OCI-LY1 (cell line): ENCODE measurements at regions not wholly inside any gene's neighbourhood (a gene's known extent, or its start where the extent isn't known, plus 50 kb on each side); places are given as distances from the start of the nearest gene placed in this dataset.

ENCODE experiments used
- EZH2 ChIP-seq: fragments of 200-600 bp; sonication (generic), shearing (Covaris generic); IDR thresholded peaks from 2 replicates; pipeline ENCODE4 v1.8.0; 2017; ENCODE audit warnings: borderline replicate concordance, mixed run types, mild to moderate bottlenecking, antibody characterized with exemption, low read length, moderate library complexity, mixed read lengths
- TF ChIP-seq, protein P1 (sequence below): fragments of 200-600 bp; sonication (generic), shearing (Covaris generic); IDR thresholded peaks from 2 replicates; pipeline ENCODE4 v1.5.1; 2017; ENCODE audit warnings: mild to moderate bottlenecking, antibody characterized with exemption, low read length, moderate library complexity, mixed read lengths

DNA sequence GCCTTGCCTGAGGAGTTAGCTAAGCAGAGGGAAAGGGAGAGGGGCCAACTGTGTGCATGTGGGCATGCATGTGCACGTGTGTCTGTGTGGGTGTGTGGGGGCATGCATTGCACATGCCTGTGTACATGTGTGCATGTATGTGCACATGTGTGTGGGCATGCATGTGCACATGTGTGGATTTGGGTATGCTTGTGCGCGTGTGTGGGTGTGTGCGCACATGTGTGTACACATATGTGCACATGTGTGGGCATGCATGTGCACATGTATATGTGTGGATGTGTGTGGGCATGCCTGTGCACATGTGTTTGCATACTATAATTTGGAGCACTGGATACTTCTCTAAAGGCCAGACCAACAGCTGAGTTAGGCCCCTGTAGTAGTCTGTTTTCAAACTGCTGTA, 350.0 kb downstream of the PRDM2 start:
- TF ChIP-seq, protein P1, sequence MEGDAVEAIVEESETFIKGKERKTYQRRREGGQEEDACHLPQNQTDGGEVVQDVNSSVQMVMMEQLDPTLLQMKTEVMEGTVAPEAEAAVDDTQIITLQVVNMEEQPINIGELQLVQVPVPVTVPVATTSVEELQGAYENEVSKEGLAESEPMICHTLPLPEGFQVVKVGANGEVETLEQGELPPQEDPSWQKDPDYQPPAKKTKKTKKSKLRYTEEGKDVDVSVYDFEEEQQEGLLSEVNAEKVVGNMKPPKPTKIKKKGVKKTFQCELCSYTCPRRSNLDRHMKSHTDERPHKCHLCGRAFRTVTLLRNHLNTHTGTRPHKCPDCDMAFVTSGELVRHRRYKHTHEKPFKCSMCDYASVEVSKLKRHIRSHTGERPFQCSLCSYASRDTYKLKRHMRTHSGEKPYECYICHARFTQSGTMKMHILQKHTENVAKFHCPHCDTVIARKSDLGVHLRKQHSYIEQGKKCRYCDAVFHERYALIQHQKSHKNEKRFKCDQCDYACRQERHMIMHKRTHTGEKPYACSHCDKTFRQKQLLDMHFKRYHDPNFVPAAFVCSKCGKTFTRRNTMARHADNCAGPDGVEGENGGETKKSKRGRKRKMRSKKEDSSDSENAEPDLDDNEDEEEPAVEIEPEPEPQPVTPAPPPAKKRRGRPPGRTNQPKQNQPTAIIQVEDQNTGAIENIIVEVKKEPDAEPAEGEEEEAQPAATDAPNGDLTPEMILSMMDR, result no peak
- no peak for TF ChIP-seq EZH2
